DMS153 (cell line): ENCODE measurements at regions not wholly inside any gene's neighbourhood (a gene's known extent, or its start where the extent isn't known, plus 50 kb on each side); places are given as distances from the start of the nearest gene placed in this dataset.

ENCODE experiments used
- DNase-seq: peaks from one replicate; lab custom pipeline; 2025; lab: John Stamatoyannopoulos, UW

DNA sequence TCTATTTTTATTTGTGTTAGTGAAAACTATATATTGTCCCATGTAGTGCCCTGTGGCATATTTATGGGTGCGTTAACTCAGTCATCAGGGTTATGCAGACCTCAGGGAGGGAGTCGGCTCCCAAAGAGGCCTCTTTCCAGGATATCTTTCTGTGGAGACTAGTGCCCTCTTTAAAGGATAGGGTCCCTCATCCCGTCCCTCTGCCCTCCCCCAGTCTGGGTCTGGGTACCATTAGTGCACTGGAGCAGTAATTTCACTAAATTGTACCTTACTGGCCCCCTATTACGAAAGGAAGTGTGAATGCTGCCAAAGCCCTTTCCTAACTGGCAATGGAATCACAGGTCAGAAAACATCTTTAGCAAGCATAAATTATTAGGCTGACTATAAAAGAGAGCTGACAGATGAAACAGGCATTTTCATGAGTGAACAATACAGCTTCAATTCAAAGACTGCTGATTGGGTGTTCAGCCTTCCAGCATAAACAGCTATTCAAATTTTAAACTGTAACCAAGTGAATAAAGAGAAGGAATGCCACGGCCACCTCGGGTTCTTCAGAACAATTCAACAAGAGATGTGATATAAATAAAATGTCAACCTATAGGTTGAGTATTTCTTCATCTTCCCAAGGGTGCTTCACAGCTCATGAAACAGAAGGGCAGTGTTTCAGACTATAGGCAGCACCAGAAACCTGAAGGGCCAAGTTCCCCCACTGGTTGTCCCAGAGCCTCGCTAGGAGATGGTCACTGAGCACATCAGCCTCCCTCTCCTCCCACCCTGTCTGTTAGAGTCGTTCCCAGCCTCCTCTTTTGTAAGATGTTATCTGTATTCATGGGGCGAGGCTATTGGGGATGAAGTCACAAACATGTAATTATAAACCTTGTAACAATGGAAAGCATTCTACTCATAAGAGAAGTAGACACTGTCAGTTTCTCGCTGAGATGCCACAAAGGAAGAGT is 318.7 kb downstream of the TMEM161B start:
- no peak for DNase-seq

DNA sequence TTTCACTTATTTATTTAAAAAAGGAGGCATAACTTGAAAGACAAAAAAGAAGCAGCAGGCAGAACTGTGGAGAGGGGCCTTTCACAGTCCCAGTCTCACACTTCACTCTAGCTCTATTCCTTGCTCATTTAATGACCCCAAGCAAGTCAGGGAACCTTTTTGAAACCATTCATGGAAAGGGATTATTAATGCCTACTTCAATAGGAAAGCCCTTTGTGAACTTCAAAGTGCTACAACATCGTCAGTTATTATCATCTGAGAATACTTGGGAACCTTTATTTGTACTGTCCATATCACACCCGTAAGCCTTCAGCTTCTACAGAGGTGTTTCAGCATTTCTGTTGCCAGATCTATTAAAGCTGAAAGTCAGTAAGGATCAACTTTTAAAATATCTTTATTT is 320.2 kb downstream of the TMEM161B start:
- no peak for DNase-seq

DNA sequence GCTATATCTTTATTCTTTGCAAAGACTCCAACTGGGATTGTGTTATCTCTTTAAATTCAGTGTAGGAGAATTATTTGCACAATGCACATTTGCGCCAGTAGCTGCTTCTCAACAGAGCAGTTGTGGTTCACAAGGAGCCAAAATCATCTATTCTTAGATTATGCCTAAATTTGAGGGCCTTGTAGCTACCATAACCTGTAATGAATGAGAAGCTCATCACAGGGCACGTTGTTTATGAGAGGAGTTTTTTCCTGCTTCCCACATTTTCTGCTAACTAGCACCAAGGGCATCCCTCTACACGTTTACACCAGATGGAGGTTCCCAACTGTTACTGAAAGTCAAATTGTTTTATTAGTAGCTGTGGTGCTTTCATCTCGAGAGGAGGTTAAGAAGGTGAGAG is 322.4 kb downstream of the TMEM161B start:
- DNase-seq, result no peak

DNA sequence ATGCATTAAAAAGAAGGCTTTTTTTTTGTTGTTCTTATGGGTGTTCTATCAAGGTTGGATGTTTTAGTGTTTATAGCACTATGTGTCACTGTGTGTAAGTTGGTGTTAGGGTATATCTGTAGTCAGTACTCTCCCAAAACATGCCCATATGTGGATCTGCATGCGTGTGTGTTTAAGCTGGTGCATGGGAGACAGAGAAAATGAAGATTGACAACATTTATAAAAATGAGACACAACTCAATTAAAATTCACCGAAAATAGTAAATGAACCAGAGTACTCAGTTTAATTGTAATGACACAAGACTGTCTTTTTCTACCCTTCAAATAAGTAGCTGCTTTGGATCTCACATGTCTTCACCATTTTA is 323.4 kb downstream of the TMEM161B start:
- no peak for DNase-seq

DNA sequence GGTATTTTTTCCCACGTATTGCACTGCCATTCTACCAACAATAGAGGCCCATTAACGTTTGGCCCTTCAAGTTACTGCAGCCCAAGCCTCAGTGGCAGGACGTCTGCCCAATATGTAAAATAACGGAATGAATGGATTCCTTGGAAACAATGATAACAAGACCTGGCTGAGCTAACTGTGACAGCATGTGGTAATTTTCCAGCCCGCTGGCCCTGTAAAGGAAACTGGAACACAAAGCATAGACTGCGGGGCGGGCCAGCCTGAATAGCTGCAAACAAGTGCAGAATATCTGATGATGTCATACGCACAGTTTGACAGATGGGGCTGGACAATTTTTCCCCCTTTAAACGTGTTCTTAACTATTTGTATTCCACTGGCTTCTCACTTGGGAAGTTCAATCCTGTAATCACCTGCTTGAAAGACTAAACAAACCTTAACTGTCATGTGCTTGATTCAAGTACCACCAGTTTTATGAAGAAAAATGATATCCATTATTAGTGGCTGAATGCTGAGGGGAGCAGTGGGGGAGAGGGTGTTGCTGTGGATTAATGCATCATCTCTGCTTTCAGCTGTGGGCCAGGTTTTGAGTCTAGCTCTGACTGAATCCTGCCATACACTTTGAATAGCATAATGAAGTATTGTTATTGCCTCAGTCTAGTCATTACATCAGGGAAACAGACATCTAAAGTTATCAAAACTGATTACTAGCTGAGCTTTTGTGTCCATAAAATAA is 323.9 kb downstream of the TMEM161B start:
- no peak for DNase-seq

GRCh38 chr5:87940775-87941174 is 327.9 kb downstream of the TMEM161B start:
- DNase-seq, result no peak

GRCh38 chr5:87936667-87937066 is 332.0 kb downstream of the TMEM161B start:
- no peak for DNase-seq

DNA sequence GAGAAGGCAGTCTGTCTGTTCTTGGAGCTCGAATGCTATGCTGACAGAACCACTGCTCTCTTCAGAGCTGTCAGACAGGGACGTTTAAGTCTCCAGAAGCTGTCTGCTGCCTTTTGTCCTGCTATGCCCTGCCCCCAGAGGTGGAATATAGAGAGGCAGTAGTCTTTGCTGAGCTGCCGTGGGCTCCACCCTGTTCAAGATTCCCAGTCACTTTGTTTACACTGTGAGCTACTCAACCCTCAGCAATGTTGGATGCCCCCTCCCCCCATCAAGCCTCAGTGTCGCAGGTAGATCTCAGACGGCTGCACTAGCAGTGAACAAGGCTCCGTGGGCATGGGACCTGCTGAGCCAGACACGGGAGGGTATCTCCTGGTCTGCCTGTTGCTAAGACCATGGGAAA is 344.2 kb downstream of the TMEM161B start:
- no peak for DNase-seq

- DNase-seq, result no peak
These were observed 352.3 kb downstream of the TMEM161B start for GRCh38 chr5:87916320-87916719.

DNA sequence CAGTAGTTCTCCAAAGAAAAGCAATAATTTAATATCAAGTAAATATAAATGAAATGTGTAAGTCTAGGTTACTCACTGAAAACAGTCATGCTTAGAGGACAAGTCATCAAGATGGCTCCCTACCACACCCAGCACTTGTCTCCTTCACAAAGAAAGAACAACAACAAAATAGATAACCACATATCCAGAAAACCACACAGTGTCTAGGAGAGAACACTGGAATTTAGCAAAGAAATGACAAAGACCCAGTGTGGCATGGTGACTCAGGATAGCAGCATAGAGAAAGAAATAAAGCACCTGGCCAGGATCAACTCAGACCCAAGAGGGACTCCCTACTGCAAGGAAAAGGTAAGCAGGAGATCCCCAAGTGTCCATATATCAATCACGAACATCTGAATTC is 356.2 kb downstream of the TMEM161B start:
- no peak for DNase-seq

DNA sequence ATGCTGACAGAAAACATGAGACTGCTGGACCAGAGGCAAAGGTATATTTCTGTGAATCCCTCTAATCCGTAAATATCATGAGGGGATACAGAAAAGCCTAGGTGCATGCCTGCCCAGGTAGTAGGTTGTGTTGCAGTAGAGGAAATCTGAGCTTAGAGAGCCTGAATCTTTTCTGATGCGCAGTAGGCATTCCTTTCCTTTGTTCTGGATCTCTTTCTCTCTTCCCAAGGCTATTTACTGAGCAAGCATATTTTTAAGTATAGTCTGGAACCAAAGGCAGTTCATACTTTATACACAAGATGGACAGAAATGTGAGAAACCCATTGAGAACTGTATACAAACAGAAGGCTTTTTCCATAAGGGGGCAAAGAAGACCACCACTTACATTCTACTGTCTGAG is 359.3 kb downstream of the TMEM161B start:
- no peak for DNase-seq

GRCh38 chr5:87906962-87907361 is 361.7 kb downstream of the TMEM161B start:
- DNase-seq, result no peak

DNA sequence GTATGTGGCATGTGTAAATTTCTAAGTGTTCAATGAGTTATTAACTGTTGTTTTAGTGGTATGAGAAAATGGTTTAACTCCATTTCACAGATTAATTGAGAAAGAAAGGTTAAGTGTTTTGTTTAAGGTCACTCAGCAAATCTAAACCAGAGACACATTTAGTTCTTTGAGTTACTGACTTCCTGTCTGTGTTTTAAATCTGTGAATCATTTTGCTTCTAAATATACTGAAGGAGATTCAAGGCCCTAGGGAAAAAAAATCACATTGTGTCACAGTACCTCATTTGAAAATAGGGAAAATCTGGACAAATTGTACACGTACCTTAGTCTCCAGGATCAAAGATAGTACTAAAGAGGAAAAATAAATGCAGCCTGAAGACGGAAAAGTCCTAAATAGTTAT is 368.2 kb downstream of the TMEM161B start:
- DNase-seq, result no peak

GRCh38 chr5:87899721-87900131 is 368.9 kb downstream of the TMEM161B start:
- no peak for DNase-seq

DNA sequence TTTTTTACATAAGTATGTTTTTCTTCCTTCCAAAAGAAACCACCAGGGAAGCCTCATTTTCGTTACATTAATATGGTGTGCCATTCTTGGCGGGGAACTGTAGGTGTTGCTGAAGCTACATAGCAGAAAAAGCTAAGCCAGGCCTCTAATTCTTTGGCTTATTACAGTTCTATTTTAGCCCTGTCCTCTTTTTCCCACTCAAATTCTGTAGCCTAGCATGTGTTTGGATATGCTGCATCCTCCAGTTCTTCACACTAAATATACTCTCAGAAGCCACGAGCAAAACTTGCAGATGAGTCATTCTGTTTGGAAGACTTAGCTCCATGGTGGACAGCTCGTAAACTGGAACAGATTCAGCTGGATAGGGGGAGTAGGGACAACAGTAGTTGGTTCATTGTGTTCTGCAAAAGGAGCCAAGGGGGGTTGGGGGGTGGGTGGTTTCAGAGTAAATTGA is 369.4 kb downstream of the TMEM161B start:
- no peak for DNase-seq

GRCh38 chr5:87898574-87898973 is 370.1 kb downstream of the TMEM161B start:
- DNase-seq, result no peak

DNA sequence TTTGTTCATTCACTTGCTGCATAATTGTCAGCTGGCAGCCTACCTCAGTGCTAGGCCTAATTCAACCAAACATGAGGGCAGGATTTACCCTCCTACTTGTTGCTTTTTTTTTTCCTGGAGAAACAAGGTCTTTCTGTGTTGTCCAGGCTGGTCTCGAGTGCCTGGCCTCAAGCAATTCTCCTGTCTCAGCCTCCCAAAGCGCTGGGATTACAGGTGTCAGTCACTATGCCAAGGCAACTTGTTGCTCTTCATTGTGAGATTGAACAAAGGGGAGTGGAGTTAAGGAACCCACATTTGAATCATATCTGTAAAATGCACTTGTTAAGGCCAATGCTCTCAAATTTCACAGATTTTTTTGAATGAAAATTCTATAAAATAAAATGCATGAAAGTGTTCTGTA is 380.5 kb downstream of the TMEM161B start:
- DNase-seq, result no peak

- DNase-seq, result no peak
These were observed 381.4 kb downstream of the TMEM161B start for GRCh38 chr5:87887247-87887646.

DNA sequence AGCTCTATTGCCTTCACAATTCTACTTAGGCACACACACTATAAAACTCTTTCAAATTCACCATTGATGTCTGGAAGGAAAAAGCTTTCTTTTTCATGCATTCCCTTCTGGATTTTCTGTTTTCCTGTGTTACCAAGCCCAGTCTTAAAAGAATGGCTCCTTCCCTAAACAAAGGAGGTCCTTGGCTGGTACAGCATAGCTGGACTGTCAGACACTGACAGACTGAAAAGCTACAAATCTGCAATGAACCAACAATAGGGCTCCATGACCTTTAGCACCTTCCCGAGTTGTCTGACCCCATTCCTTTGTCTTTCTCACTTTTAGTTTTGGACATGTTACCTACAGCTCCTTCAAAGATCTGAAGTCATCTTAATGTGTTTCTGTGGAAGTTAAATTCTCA is 382.5 kb downstream of the TMEM161B start:
- no peak for DNase-seq

- DNase-seq, result no peak
These were observed 382.9 kb downstream of the TMEM161B start for GRCh38 chr5:87885758-87886157.

- DNase-seq, result no peak
These were observed 391.1 kb downstream of the TMEM161B start for GRCh38 chr5:87877495-87877894.

DNA sequence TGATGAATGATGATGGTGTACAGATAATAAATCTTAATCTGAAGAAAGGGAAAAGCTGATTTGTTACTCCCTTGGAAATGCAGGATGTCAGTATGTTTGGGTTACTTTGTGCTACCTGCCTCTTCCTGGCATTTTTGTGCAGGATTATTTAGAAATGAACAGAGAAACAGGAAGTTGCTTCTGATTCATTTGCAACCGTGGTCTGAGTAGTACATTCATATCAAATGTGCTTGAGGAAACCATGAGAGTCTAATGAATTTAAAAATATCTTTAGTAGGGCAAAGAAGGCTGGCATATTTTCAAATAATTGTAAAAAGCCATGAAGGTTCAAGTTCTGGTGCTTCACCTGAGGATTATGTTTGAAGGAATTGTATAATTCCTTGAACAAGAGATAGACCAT is 391.6 kb downstream of the TMEM161B start:
- no peak for DNase-seq

GRCh38 chr5:87876616-87877015 is 392.0 kb downstream of the TMEM161B start:
- no peak for DNase-seq
